Ecto neural progenitor cell (in vitro differentiated cells): ENCODE measurements at regions not wholly inside any gene's neighbourhood (a gene's known extent, or its start where the extent isn't known, plus 50 kb on each side); places are given as distances from the start of the nearest gene placed in this dataset.

ENCODE experiments used
- DNase-seq: peaks from one replicate; pipeline ENCODE4 v3.0.0-alpha.2; 2018; ENCODE audit warnings: low spot score

DNA sequence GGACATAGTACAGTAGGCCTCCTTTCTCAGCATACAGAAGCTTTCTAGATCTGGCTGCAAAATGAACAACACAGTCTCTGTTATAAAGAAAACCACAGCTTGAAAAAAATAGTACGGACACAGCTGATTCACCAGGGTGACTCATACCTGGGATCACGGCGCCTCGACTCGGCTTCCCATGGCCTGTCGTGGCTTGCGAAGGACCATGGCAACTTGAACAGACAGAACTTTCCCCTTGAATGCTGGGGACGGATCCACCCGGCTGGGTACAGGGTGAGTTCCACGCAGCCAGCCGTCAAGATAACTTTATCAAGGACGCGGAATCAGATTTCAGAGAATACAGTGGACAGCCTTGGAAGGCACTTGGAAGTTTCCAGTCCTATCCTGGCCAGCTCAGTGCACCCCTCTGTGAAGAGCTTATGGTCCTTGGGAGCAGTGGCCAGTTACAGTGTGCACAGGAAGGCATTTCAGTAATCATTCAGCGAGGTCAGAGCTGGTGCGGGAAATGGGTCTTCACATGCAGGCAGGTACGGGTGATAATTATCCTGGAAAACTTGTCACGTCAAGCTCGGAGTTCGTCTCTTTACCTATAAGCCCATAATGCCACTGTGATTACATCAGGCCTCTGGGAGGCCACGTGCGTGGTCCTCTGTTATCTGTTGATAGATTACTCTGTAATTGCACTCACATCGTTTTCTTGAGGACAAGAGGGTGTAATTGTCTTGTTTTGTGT lies 57.9 kb upstream of the MAF start:
- no peak for DNase-seq

DNA sequence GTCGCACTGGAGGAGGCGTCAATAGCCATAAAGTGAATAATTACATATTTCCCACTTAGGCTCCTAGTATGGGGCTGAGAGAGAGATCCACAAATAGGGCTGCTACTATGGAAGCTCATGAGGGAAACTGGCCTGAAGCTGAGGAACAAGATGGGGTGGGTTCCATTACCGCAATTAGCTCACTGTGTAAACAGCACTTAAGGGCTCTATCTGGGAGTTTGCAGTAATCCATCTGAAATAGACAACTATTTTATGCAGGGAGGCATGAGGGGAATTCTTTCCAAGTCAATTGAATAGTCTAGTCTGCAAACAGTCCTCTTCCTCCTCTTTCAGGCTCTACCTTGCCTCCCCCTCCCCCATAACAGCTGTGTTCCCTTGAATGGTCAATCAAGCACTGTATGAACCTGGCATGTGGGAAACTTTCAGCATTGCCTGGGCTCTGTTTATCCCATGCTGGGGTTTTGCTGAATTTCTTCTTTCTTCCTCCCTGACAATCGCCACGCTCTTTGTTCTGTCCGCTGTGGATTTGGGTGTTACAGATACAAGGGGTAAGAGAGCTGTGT lies 56.1 kb upstream of the MAF start:
- DNase-seq = no peak

DNA sequence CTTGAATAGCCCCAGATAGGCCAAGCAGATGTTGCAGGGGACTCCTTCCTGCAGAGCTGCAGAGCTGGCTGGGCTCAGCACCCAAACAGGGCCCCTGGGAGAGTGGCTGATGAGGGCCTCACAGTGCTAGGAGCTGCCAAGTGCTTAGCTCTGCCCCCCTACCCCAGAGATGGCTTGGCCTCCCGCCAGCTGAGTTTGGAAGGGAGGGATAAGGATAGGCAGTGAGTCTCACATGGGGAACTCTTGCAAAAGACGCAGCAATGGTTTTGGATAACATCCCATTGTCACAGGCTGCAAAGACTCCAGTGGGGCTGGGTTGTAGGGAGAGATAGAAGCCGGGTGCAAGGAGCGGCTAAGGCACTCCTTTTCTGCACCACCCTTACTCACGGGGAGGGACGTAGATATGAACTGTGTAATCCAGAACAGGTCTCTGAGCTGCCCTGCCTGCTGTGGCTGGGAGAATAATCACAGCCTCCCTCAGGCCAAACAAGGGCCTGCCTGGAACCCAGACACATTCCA lies 52.9 kb upstream of the MAF start:
- DNase-seq = no peak

DNA sequence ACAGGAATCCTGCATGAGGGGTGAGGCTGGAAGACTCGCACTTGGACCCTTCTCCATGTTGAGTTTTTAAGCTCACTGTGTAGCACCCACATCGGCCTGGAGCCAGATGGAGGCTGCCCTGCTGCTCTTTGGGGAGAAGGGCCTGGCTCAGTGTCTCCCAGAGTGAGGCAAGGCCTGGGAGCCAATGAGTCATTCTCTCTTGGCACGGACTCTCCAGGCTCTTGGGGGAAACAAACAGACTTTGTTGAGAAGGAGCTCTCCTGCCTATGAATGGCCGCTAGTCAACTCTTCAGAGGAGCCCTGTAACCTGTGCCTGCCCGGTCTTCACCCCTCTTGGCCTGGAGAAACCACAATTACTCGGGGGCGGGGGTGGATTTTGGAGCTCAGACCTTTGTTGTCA lies 50.8 kb upstream of the MAF start:
- DNase-seq = no peak
